H1 (cell line): ENCODE measurements at regions not wholly inside any gene's neighbourhood (a gene's known extent, or its start where the extent isn't known, plus 50 kb on each side); places are given as distances from the start of the nearest gene placed in this dataset.

ENCODE experiments used
- CTCF ChIA-PET: fragments of 300-600 bp; sonication (Branson Sonifier 250); formaldehyde crosslinking; loops from one replicate; lab custom pipeline; 2021; ENCODE audit not compliant: partially characterized antibody; lab: Charles Lee
- POLR2A ChIA-PET: fragments of 300-600 bp; sonication (Branson Sonifier 250); formaldehyde crosslinking; loops from one replicate; lab custom pipeline; 2021; ENCODE audit warnings: inconsistent platforms; ENCODE audit not compliant: partially characterized antibody; lab: Charles Lee
- DNase-seq, 2 experiments: peaks; one replicate each; pipeline versions ENCODE4 v3.0.0 to v3.0.0-alpha.2; 2010 to 2022; ENCODE audit warnings: low spot score in 2 of 2, low read depth in 1 of 2, mixed read lengths in 1 of 2
- FAIRE-seq: peaks from 2 replicates; lab custom pipeline; 2011; peaks lifted over from hg19 to GRCh38; lab: Jason Lieb, UNC
- H2AFZ ChIP-seq: 2 replicates; pipeline ENCODE4 v1.8.1; 2012; ENCODE audit warnings: low read length, inconsistent platforms
- H2AK5ac ChIP-seq: 2 replicates; pipeline ENCODE4 v1.6.1; 2013; ENCODE audit warnings: low read depth, low read length
- H2BK120ac ChIP-seq: replicated peaks from 2 replicates; pipeline ENCODE3; 2013; ENCODE audit warnings: low read depth, low read length, inconsistent platforms
- H2BK12ac ChIP-seq: 2 replicates; pipeline ENCODE4 v1.6.1; 2013; ENCODE audit warnings: low read depth, low read length
- H2BK15ac ChIP-seq: 2 replicates; pipeline ENCODE4 v1.6.1; 2013; ENCODE audit warnings: low read length
- H2BK20ac ChIP-seq: 2 replicates; pipeline ENCODE4 v1.6.1; 2013; ENCODE audit warnings: low read length
- H2BK5ac ChIP-seq: 2 replicates; pipeline ENCODE4 v1.6.1; 2013; ENCODE audit warnings: low read depth, low read length
- H3K14ac ChIP-seq: 2 replicates; pipeline ENCODE4 v1.6.1; 2013; ENCODE audit warnings: inconsistent platforms; ENCODE audit not compliant: insufficient read length
- H3K18ac ChIP-seq: 2 replicates; pipeline ENCODE4 v1.6.1; 2013; ENCODE audit warnings: low read length; ENCODE audit errors: extremely low read depth
- H3K23ac ChIP-seq: 2 replicates; pipeline ENCODE4 v1.6.1; 2013; ENCODE audit warnings: inconsistent platforms; ENCODE audit not compliant: insufficient read length
- H3K23me2 ChIP-seq: 2 replicates; pipeline ENCODE4 v1.6.1; 2013; ENCODE audit warnings: low read depth, low read length
- H3K27ac ChIP-seq: 2 replicates; pipeline ENCODE4 v1.6.1; 2011; ENCODE audit warnings: low read depth, low read length, inconsistent platforms
- H3K27me3 ChIP-seq, 4 experiments: replicated peaks in 1 of 4; 1 replicate in 1 of 4; 2 replicates in 3 of 4; pipeline versions ENCODE4 v1.6.1 to v1.8.1; 2011 to 2013; ENCODE audit warnings: low read length in 3 of 4, mild to moderate bottlenecking in 3 of 4, inconsistent platforms in 2 of 4, mixed read lengths in 2 of 4, moderate library complexity in 1 of 4; ENCODE audit not compliant: control insufficient read depth in 3 of 4, insufficient read depth in 3 of 4; ENCODE audit errors: extremely low read depth in 1 of 4
- H3K36me3 ChIP-seq, 4 experiments: 2 replicates each; pipeline versions ENCODE4 v1.6.1 to v1.8.1; 2011 to 2013; ENCODE audit warnings: mild to moderate bottlenecking in 4 of 4, low read length in 3 of 4, moderate library complexity in 2 of 4, control low read depth in 1 of 4, inconsistent platforms in 1 of 4; ENCODE audit not compliant: insufficient read depth in 4 of 4, control insufficient read depth in 2 of 4
- H3K4ac ChIP-seq: replicated peaks from 2 replicates; pipeline ENCODE3; 2013; ENCODE audit warnings: low read length, low read depth, mixed read lengths, inconsistent platforms; ENCODE audit not compliant: insufficient read length
- H3K4me1 ChIP-seq, 4 experiments: replicated peaks in 1 of 4; 1 replicate in 1 of 4; 2 replicates in 3 of 4; pipeline versions ENCODE4 v1.6.1 to v1.8.1; 2011 to 2013; ENCODE audit warnings: low read length in 3 of 4, inconsistent platforms in 2 of 4, mixed read lengths in 1 of 4; ENCODE audit not compliant: insufficient read depth in 4 of 4, control insufficient read depth in 3 of 4
- H3K4me2 ChIP-seq, 2 experiments: 2 replicates each; pipeline versions ENCODE4 v1.6.1 to v1.8.1; 2011 to 2013; ENCODE audit warnings: low read depth in 2 of 2, low read length in 2 of 2, control low read depth in 1 of 2, inconsistent platforms in 1 of 2, mild to moderate bottlenecking in 1 of 2; ENCODE audit not compliant: insufficient read depth in 1 of 2
- H3K4me3 ChIP-seq, 4 experiments: fragments of 200-600, 300-600 bp in 1 of 4; sonication (generic), shearing (Covaris generic), sonication (Bioruptor Twin) in 1 of 4; 2 replicates each; pipeline versions ENCODE4 v1.5.1 to v1.8.1; 2011 to 2016; ENCODE audit warnings: low read length in 4 of 4, low read depth in 3 of 4, control low read depth in 2 of 4, inconsistent platforms in 2 of 4, mild to moderate bottlenecking in 2 of 4, mixed read lengths in 1 of 4, moderate library complexity in 1 of 4; ENCODE audit not compliant: insufficient read depth in 2 of 4; ENCODE audit errors: extremely low read depth in 1 of 4
- H3K56ac ChIP-seq: replicated peaks from 2 replicates; pipeline ENCODE3; 2013; ENCODE audit warnings: low read depth, mild to moderate bottlenecking, mixed read lengths, low read length, inconsistent platforms; ENCODE audit not compliant: insufficient read length
- H3K79me1 ChIP-seq: 2 replicates; pipeline ENCODE4 v1.6.1; 2013; ENCODE audit warnings: low read depth, low read length, control low read depth
- H3K79me2 ChIP-seq, 2 experiments: 2 replicates each; pipeline versions ENCODE4 v1.6.1 to v1.8.1; 2012 to 2013; ENCODE audit warnings: low read length in 2 of 2, mild to moderate bottlenecking in 2 of 2, inconsistent platforms in 1 of 2; ENCODE audit not compliant: insufficient read depth in 2 of 2, control insufficient read depth in 1 of 2
- H3K9ac ChIP-seq, 4 experiments: replicated peaks in 1 of 4; 1 replicate in 1 of 4; 2 replicates in 3 of 4; pipeline versions ENCODE4 v1.6.1 to v1.8.1; 2011 to 2013; ENCODE audit warnings: low read depth in 3 of 4, low read length in 3 of 4, control low read depth in 2 of 4, mild to moderate bottlenecking in 2 of 4, moderate library complexity in 2 of 4, inconsistent platforms in 1 of 4; ENCODE audit errors: extremely low read depth in 1 of 4
- H3K9me3 ChIP-seq, 2 experiments: 2 replicates each; pipeline versions ENCODE4 v1.6.1 to v1.8.1; 2012 to 2013; ENCODE audit warnings: mild to moderate bottlenecking in 2 of 2, moderate library complexity in 2 of 2, control low read depth in 1 of 2, inconsistent platforms in 1 of 2, low read depth in 1 of 2, low read length in 1 of 2, mixed read lengths in 1 of 2; ENCODE audit not compliant: insufficient read depth in 2 of 2
- H4K20me1 ChIP-seq, 2 experiments: replicated peaks in 1 of 2; 2 replicates each; pipeline versions ENCODE3 to v1.8.1; 2011 to 2013; ENCODE audit warnings: inconsistent platforms in 2 of 2, low read length in 2 of 2, mild to moderate bottlenecking in 1 of 2; ENCODE audit not compliant: insufficient read depth in 2 of 2, control insufficient read depth in 1 of 2
- H4K5ac ChIP-seq: 2 replicates; pipeline ENCODE4 v1.6.1; 2013; ENCODE audit warnings: low read length, low read depth, mixed read lengths, inconsistent platforms; ENCODE audit not compliant: insufficient read length
- H4K8ac ChIP-seq: 2 replicates; pipeline ENCODE4 v1.8.0; 2013; ENCODE audit warnings: mild to moderate bottlenecking, moderate library complexity, low read length, inconsistent platforms; ENCODE audit not compliant: insufficient read depth; ENCODE audit errors: extremely low read depth
- H4K91ac ChIP-seq: replicated peaks from 2 replicates; pipeline ENCODE3; 2013; ENCODE audit warnings: low read length, mixed read lengths, inconsistent platforms; ENCODE audit not compliant: insufficient read length
- FOSL1 ChIP-seq: IDR thresholded peaks from 2 replicates; pipeline ENCODE4 v1.6.1; 2011; ENCODE audit warnings: mild to moderate bottlenecking, low read depth, low read length, moderate library complexity; ENCODE audit not compliant: insufficient read depth
- SP2 ChIP-seq: IDR thresholded peaks from 2 replicates; pipeline ENCODE4 v1.6.1; 2012; ENCODE audit warnings: mild to moderate bottlenecking, low read length, inconsistent platforms
- WGBS, 2 experiments: shearing (Covaris generic) in 1 of 2; methylation state at CpG; one replicate each; pipeline versions ENCODE4 v1.1.6 to v1.1.7; 2013 to 2015; ENCODE audit warnings: low lambda C conversion rate in 2 of 2, mixed read lengths in 2 of 2, inconsistent platforms in 1 of 2, low coverage in 1 of 2, missing lambda C conversion rate in 1 of 2; ENCODE audit not compliant: insufficient replicate concordance in 2 of 2, insufficient coverage in 1 of 2, insufficient read length in 1 of 2; ENCODE audit errors: extremely low coverage in 1 of 2, missing lambda C conversion rate in 1 of 2; 5-methylcytosine and 5-hydroxymethylcytosine counted together

DNA sequence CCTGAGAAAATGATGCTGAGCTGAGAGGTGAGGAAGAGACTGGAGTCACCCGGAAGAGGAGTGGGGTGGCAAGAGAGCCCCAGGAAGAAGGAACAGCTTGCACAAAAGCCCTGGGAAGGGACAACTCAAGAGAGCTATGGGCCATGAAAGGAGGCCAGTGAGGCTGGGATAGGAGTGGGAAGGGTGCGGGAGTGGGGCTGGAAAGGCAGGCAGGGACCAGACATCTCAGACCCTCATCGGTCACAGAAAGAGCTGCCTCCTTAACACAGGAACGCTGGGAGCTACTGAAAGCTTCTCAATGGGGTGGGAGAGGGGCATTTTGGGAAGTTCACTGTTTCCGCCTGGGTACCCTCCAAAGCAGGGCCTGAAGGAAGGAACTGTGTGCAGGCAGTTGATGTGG, 122.0 kb upstream of the UNC5B start:
- H2BK20ac ChIP-seq, result no peak overlapping the region
- no peak overlapping the region for H2AFZ ChIP-seq
- H2BK120ac ChIP-seq, result no peak overlapping the region
- no peaks in the 10 kb centered on the region for H3K9me3 ChIP-seq
- H2BK5ac ChIP-seq, result no peak overlapping the region
- no peak overlapping the region for H2BK12ac ChIP-seq
- TF ChIP-seq FOSL1 (no peak), SP2 (no peak)
- WGBS, 2 experiments, result 80% methylated on average over 5 of the region's 5 CpGs; no CpG with 5 or more reads in 1 of the 2 experiments
- no peak overlapping the region for H3K4ac ChIP-seq
- peaks cover 0 to 15% (median 3%) of the 10 kb centered on the region in 4 experiments; a peak in 3 of 7 replicates for H3K4me1 ChIP-seq
- H3K14ac ChIP-seq, result no peak overlapping the region
- H3K18ac ChIP-seq, result no peak overlapping the region; the same call in 1 of the 2 replicates
- H3K9ac ChIP-seq, result no peak overlapping the region
- no peak for FAIRE-seq
- no peak overlapping the region for H4K91ac ChIP-seq
- H4K5ac ChIP-seq, result no peak overlapping the region
- H3K36me3 ChIP-seq, result no peaks in the 10 kb centered on the region
- no peak overlapping the region for H2BK15ac ChIP-seq
- no peaks in the 10 kb centered on the region for H3K23me2 ChIP-seq
- H3K56ac ChIP-seq, result no peak overlapping the region
- no peak overlapping the region for H3K23ac ChIP-seq
- CTCF ChIA-PET, result no interaction called here
- peaks cover 0 to 4% (median 0%) of the 10 kb centered on the region in 4 experiments; a peak in 1 of 7 replicates for H3K27me3 ChIP-seq
- no peak for DNase-seq
- no peak overlapping the region for H3K27ac ChIP-seq
- no peak overlapping the region for H4K8ac ChIP-seq
- no peaks in the 10 kb centered on the region for H3K79me2 ChIP-seq
- POLR2A ChIA-PET, result no interaction called here
- no peak overlapping the region for H3K4me2 ChIP-seq
- H3K79me1 ChIP-seq, result no peaks in the 10 kb centered on the region
- no peak overlapping the region for H3K4me3 ChIP-seq
- no peaks in the 10 kb centered on the region for H4K20me1 ChIP-seq
- no peak overlapping the region for H2AK5ac ChIP-seq
